ENCODE measurements at regions not wholly inside any gene's neighbourhood (a gene's known extent, or its start where the extent isn't known, plus 50 kb on each side); places are given as distances from the start of the nearest gene placed in this dataset.

- CTCF ChIA-PET (ENCODE audit: partially characterized antibody), result no interaction called here
- no peak for FAIRE-seq
Measured at GRCh38 chr2:57204364-57204763, 842.2 kb upstream of the VRK2 start.

More at GRCh38 chr2:57204364-57204763, 842.2 kb upstream of the VRK2 start:
- TF ChIP-seq MAFK (IDR thresholded peaks at IDR 0.05; ENCODE audit: low read depth, low read length) (no peak), BCL11A (IDR thresholded peaks at IDR 0.05; ENCODE audit: low read depth in 2 of 2, low read length in 2 of 2) (no peak), SP1 (IDR thresholded peaks at IDR 0.05; ENCODE audit: low read depth, low read length) (no peak), CREB1 (IDR thresholded peaks at IDR 0.05) (no peak), ASH2L (IDR thresholded peaks at IDR 0.05; ENCODE audit: low read length) (no peak), NRF1 (IDR thresholded peaks at IDR 0.05; ENCODE audit: low read depth, low read length) (no peak), KDM5A (IDR thresholded peaks at IDR 0.05; ENCODE audit: low read length) (no peak), ATF3 (IDR thresholded peaks at IDR 0.05; ENCODE audit: insufficient read depth, low read depth, low read length) (no peak), EZH2 (IDR thresholded peaks at IDR 0.05; ENCODE audit: low read depth, low read length, severe bottlenecking) (no peak)
- no peak overlapping the region for H3K18ac ChIP-seq (ENCODE audit: extremely low read depth, low read length)
- H3K27ac ChIP-seq (ENCODE audit: low read depth, low read length), result no peak overlapping the region
- H2BK12ac ChIP-seq (ENCODE audit: low read depth, low read length), result no peak overlapping the region
- H3K79me2 ChIP-seq (ENCODE audit: control insufficient read depth in 1 of 2, insufficient read depth in 2 of 2, low read length in 2 of 2), result no peaks in the 10 kb centered on the region
- H4K20me1 ChIP-seq (replicated peaks in 1 of 2; ENCODE audit: control insufficient read depth in 1 of 2, insufficient read depth in 2 of 2, low read length in 2 of 2), result no peaks in the 10 kb centered on the region
- H3K4me1 ChIP-seq (replicated peaks in 1 of 4; ENCODE audit: control insufficient read depth in 3 of 4, insufficient read depth in 4 of 4, low read length in 3 of 4), result peaks cover 0 to 2% (median 0%) of the 10 kb centered on the region in 4 experiments; a peak in 1 of 7 replicates
- H3K14ac ChIP-seq (ENCODE audit: insufficient read length), result no peak overlapping the region
- no peaks in the 10 kb centered on the region for H3K79me1 ChIP-seq (ENCODE audit: low read depth, low read length)
- H3K23me2 ChIP-seq (ENCODE audit: low read depth, low read length), result no peaks in the 10 kb centered on the region
- 67% methylated on average over 3 of the region's 3 CpGs; no CpG with 5 or more reads in 1 of the 2 experiments for WGBS, 2 experiments (ENCODE audit: extremely low coverage in 1 of 2, insufficient coverage in 1 of 2, insufficient read length in 1 of 2, insufficient replicate concordance in 2 of 2, low coverage in 1 of 2, low lambda C conversion rate in 2 of 2, missing lambda C conversion rate in 1 of 2)
- no peak overlapping the region for H4K91ac ChIP-seq (replicated peaks; ENCODE audit: insufficient read length, low read length)
- no peak overlapping the region for H2AK5ac ChIP-seq (ENCODE audit: low read depth, low read length)
- no peak for DNase-seq (ENCODE audit: low read depth in 1 of 2, low spot score in 2 of 2)
- H2AFZ ChIP-seq (ENCODE audit: low read length), result peak overlapping the region; percentile 52; the same call in 1 of the 2 replicates
- no peak overlapping the region for H4K5ac ChIP-seq (ENCODE audit: insufficient read length, low read depth, low read length)
- POLR2A ChIA-PET (ENCODE audit: partially characterized antibody), result interaction anchor here (0.6 kb wide), 1 partner anchor 1095 kb away, joined by 3 read pairs; no protein-coding TSS in a partner anchor
- H2BK20ac ChIP-seq (ENCODE audit: low read length), result no peak overlapping the region
- H3K23ac ChIP-seq (ENCODE audit: insufficient read length), result no peak overlapping the region
- no peak overlapping the region for H2BK15ac ChIP-seq (ENCODE audit: low read length)
- H3K4me3 ChIP-seq (ENCODE audit: extremely low read depth in 1 of 4, insufficient read depth in 2 of 4, low read depth in 3 of 4, low read length in 4 of 4), result no peak overlapping the region
- H3K4me2 ChIP-seq (ENCODE audit: insufficient read depth in 1 of 2, low read depth in 2 of 2, low read length in 2 of 2), result no peak overlapping the region
- no peak overlapping the region for H4K8ac ChIP-seq (ENCODE audit: extremely low read depth, insufficient read depth, low read length)
- no peak overlapping the region for H3K4ac ChIP-seq (replicated peaks; ENCODE audit: insufficient read length, low read depth, low read length)
- H3K27me3 ChIP-seq (replicated peaks in 1 of 4; ENCODE audit: control insufficient read depth in 3 of 4, extremely low read depth in 1 of 4, insufficient read depth in 3 of 4, low read length in 3 of 4), result no peaks in the 10 kb centered on the region
- H2BK5ac ChIP-seq (ENCODE audit: low read depth, low read length), result no peak overlapping the region
- no peak overlapping the region for H3K9ac ChIP-seq (replicated peaks in 1 of 4; ENCODE audit: extremely low read depth in 1 of 4, low read depth in 3 of 4, low read length in 3 of 4)
- no peak overlapping the region for H2BK120ac ChIP-seq (replicated peaks; ENCODE audit: low read depth, low read length)
- H3K56ac ChIP-seq (replicated peaks; ENCODE audit: insufficient read length, low read depth, low read length), result no peak overlapping the region
- H3K36me3 ChIP-seq (ENCODE audit: control insufficient read depth in 2 of 4, insufficient read depth in 4 of 4, low read length in 3 of 4), result no peaks in the 10 kb centered on the region
- H3K9me3 ChIP-seq (ENCODE audit: insufficient read depth in 2 of 2, low read depth in 1 of 2, low read length in 1 of 2), result no peaks in the 10 kb centered on the region

Measured in H1 (cell line).